IPS-18c (cell line): ENCODE measurements at regions not wholly inside any gene's neighbourhood (a gene's known extent, or its start where the extent isn't known, plus 50 kb on each side); places are given as distances from the start of the nearest gene placed in this dataset.

Experiments
- H3K4me3 ChIP-seq: 2 replicates; pipeline ENCODE4 v1.7.0; 2013; ENCODE audit warnings: low read depth, mild to moderate bottlenecking, low read length, moderate library complexity; ENCODE audit not compliant: insufficient read depth
- H3K9me3 ChIP-seq: one replicate; pipeline ENCODE4 v1.6.1; 2013; ENCODE audit warnings: mild to moderate bottlenecking, low read length, moderate library complexity; ENCODE audit not compliant: control insufficient read depth, insufficient read depth

GRCh38 chr4:183832776-183833450, 72.2 kb upstream of the STOX2 start:
- Histone ChIP-seq H3K4me3 (no peak overlapping the region), H3K9me3 (no peaks in the 10 kb centered on the region)

GRCh38 chr4:183834252-183834651, 70.9 kb upstream of the STOX2 start:
- H3K9me3 ChIP-seq: no peaks in the 10 kb centered on the region
- no peak overlapping the region for H3K4me3 ChIP-seq

DNA sequence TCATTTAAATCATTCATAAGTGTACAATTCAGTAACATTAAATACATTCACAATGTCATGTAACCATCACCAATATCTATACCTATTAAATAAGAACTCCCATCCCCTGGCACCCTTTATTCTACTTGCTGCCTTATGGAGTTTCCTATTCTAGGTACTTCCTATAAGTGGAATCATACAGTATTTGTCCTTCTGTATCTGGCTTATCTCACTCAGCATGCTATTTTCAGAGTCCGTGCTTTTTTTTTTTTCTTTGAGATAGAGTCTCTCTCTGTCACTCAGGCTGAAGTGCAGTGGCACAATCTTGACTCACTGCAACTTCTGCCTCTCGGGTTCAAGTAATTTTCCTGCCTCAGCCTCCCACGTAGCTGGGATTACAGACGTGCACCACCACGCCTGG, 67.9 kb upstream of the STOX2 start:
- Histone ChIP-seq H3K4me3 (no peak overlapping the region), H3K9me3 (no peaks in the 10 kb centered on the region)

- no peaks in the 10 kb centered on the region for H3K9me3 ChIP-seq
- H3K4me3 ChIP-seq: no peak overlapping the region
These were observed 66.0 kb upstream of the STOX2 start for GRCh38 chr4:183838987-183839712.

GRCh38 chr4:183840311-183840710, 64.8 kb upstream of the STOX2 start:
- no peaks in the 10 kb centered on the region for H3K9me3 ChIP-seq
- H3K4me3 ChIP-seq: no peak overlapping the region

DNA sequence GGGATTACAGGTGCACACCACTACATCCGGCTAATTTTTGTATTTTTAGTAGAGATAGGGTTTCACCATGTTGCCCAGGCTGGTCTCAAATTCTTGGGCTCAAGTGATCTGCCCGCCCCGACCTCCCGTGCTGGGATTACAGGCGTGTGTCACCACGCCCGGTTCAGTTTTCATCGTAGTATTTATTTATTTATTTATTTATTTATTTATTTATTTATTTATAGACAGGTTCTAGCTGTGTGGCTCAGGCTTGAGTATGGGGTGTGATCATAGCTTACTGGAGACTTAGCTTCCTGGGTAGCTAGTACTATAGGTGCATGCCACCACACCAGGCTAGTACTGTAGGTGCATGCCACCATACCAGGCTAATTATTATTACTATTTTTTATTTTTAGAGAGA, 64.1 kb upstream of the STOX2 start:
- no peaks in the 10 kb centered on the region for H3K9me3 ChIP-seq
- no peak overlapping the region for H3K4me3 ChIP-seq

DNA sequence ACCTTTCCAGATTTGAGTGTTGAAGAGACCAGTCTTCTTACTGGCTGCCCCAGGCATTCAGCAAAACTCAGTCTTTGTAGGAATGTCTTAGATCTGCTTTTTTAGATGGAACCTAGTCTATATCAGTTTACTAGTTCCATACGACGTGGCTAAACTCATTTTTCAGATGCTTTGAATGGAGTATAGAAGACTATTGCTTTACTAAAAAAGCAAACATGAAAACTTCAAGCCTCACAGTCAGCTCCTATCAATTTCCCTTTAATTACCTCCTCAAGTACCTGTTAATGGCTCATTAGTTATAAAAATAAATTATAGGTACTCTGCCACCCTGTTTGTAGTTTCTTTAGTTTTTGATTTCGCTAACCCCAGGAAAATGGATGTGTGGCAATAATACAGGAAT, 63.0 kb upstream of the STOX2 start:
- no peak overlapping the region for H3K4me3 ChIP-seq
- H3K9me3 ChIP-seq: no peaks in the 10 kb centered on the region

DNA sequence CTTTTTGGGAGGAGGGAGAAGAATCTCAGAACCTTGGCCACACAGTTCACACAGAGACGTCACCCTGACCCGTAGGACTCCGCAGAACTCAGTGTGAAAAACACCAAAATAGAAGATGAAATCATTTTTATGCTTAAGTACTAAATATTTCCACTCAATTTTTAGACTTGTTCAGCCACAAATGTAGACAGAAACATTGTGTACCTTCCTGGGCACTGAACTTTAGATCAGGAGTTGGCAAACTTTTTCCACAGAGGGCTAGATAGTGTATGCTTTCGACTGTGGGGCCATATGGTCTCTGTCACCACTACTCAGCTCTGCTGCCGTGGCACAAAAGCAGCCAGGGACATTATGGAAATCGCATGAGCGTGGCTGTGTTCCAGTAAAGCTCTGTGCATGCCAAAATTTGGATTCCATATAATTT, 61.8 kb upstream of the STOX2 start:
- Histone ChIP-seq H3K4me3 (no peak overlapping the region), H3K9me3 (no peaks in the 10 kb centered on the region)

DNA sequence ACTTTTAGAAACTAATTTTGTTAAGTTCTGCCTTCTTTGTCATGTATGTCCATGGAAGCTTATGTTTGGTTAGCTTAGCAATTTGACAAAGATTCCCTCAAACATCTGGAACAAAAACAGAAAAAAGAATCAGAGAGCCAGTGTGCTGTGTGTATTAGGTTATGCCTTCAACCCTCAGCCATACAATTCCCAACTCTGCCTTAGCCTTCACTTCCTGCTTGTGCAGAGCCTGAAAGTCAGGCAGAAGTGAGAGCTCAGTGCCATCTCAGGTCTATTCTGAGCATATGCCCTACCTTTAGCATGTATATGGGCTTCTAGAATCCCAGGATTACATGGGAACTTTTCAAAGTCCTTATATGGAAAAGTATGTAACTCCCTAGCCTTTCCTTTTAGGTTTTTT, 58.2 kb upstream of the STOX2 start:
- Histone ChIP-seq H3K9me3 (no peaks in the 10 kb centered on the region), H3K4me3 (no peak overlapping the region)

DNA sequence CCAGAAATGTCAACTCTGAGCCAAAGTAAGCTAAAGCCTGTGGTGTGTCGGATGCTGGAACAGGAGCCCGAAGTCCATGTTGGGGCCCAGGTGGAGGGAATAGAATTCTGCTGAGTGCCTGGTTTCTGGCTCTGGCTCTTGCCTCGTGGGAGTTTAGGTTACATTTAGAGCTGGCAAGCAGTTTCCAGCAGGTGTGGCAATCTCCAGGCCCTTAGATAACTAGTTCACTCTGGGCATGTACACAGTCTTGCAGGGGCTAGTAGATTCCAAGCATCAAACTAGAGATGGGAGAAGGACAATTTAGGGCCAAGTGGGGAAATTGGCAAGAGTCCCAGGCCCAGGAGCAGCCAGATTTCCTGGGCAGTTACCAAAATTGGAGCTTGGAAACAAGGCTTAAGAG, 56.3 kb upstream of the STOX2 start:
- H3K4me3 ChIP-seq: no peak overlapping the region
- no peaks in the 10 kb centered on the region for H3K9me3 ChIP-seq

- H3K9me3 ChIP-seq: no peaks in the 10 kb centered on the region
- H3K4me3 ChIP-seq: no peak overlapping the region
These were observed 52.1 kb upstream of the STOX2 start for GRCh38 chr4:183852910-183853547.

DNA sequence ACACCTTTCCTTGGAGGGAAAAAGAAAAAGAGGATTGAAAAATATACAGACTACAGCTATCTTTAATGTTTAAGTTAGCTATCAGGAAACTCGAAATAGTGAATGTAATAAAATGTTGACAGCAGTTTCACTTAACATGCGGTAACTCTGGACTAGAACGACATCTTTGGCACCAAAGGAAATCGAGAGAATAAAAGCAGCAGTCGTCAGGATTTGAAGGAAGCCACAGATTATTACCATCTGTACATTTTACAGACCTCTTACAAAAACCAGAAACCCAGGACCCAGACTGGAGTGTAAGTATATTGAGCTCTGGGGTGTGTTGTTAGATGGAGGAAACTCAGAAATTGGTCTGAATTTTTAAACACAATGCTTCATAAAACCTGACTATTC, 51.6 kb upstream of the STOX2 start:
- Histone ChIP-seq H3K4me3 (no peak overlapping the region), H3K9me3 (no peaks in the 10 kb centered on the region)
